ENCODE measurements at regions not wholly inside any gene's neighbourhood (a gene's known extent, or its start where the extent isn't known, plus 50 kb on each side); places are given as distances from the start of the nearest gene placed in this dataset.

DNA sequence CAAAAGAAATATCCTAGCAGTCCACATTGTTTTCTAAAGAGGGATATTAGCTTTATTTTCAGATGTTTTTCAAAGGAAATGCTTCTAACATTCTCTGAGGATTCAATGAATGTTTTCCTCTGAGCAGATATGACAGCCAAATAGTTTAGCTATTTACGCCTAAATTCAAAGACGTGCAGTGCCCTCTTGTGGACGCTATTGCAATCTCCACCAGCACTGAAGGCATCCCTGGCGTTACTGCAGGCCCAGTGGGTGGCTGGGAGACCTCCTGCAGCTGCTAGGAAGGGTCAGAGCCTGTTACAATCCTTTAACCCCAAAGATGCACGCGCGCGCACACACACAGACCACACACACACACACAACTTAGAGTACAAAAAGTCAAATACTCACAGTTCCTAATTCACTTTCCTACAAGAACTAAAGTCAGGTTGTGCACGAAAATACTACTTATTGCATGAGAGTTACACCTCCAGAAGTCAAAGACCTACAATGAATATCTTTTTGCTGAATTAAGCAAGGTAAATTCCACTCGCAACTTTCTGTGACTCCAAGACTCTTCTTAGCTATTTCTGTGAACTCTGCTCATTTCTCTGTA, 589.3 kb upstream of the TMEM132C start:
- peak; percentile 57 to 81 (median 72) for TF ChIP-seq CTCF (IDR thresholded peaks at IDR 0.05)
- TF ChIP-seq POLR2A (IDR thresholded peaks at IDR 0.05), result no peak
